ENCODE measurements at regions not wholly inside any gene's neighbourhood (a gene's known extent, or its start where the extent isn't known, plus 50 kb on each side); places are given as distances from the start of the nearest gene placed in this dataset.

DNA sequence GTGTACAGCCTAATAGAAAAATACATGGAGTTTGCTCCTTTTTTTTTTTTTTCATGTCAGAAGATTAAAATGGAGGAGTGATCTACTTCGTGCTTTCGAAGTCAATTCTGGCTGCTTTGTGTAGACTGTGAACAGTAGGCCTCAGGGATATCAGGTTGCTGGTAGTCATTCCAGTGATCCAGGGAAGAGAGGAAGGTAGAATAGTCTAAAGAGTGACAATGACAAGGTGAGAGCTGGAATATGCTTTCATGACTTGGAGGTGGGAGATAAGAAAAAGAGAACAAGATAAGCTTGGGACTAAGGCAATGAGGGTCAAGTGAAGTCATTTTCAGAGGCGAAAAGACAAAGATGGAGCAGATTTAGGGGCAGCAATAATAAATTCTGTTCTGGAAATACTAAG, 111.3 kb upstream of the MIR17HG start (continued):
- TF ChIP-seq, protein P1, sequence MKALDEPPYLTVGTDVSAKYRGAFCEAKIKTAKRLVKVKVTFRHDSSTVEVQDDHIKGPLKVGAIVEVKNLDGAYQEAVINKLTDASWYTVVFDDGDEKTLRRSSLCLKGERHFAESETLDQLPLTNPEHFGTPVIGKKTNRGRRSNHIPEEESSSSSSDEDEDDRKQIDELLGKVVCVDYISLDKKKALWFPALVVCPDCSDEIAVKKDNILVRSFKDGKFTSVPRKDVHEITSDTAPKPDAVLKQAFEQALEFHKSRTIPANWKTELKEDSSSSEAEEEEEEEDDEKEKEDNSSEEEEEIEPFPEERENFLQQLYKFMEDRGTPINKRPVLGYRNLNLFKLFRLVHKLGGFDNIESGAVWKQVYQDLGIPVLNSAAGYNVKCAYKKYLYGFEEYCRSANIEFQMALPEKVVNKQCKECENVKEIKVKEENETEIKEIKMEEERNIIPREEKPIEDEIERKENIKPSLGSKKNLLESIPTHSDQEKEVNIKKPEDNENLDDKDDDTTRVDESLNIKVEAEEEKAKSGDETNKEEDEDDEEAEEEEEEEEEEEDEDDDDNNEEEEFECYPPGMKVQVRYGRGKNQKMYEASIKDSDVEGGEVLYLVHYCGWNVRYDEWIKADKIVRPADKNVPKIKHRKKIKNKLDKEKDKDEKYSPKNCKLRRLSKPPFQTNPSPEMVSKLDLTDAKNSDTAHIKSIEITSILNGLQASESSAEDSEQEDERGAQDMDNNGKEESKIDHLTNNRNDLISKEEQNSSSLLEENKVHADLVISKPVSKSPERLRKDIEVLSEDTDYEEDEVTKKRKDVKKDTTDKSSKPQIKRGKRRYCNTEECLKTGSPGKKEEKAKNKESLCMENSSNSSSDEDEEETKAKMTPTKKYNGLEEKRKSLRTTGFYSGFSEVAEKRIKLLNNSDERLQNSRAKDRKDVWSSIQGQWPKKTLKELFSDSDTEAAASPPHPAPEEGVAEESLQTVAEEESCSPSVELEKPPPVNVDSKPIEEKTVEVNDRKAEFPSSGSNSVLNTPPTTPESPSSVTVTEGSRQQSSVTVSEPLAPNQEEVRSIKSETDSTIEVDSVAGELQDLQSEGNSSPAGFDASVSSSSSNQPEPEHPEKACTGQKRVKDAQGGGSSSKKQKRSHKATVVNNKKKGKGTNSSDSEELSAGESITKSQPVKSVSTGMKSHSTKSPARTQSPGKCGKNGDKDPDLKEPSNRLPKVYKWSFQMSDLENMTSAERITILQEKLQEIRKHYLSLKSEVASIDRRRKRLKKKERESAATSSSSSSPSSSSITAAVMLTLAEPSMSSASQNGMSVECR (CRISPR knock-in tag; IDR thresholded peaks at IDR 0.05), result no peak
- TF ChIP-seq MCM3 (IDR thresholded peaks at IDR 0.05), result peak; percentile 79
- TF ChIP-seq ZNF668 (CRISPR knock-in tag; IDR thresholded peaks at IDR 0.05), result no peak
- TF ChIP-seq FOXJ2 (tag; IDR thresholded peaks at IDR 0.05), result no peak
- no peak for TF ChIP-seq MAZ (CRISPR knock-in tag; conservative IDR thresholded peaks at IDR 0.05 in 1 of 2, IDR thresholded peaks at IDR 0.05 in 1 of 2)
- no peak for TF ChIP-seq HDGF (IDR thresholded peaks at IDR 0.05)
- no peak for TF ChIP-seq NR2C2 (CRISPR knock-in tag; IDR thresholded peaks at IDR 0.05)
- TF ChIP-seq NR2C2 (tag; IDR thresholded peaks at IDR 0.05), result no peak
- TF ChIP-seq PHF21A (IDR thresholded peaks at IDR 0.05; ENCODE audit: borderline replicate concordance, low read depth), result no peak

Measured in K562 (cell line).